GM19452 (cell line): ENCODE measurements at regions not wholly inside any gene's neighbourhood (a gene's known extent, or its start where the extent isn't known, plus 50 kb on each side); places are given as distances from the start of the nearest gene placed in this dataset.

Source experiments
- ATAC-seq: cut with Tn5 transposase; IDR thresholded peaks from one replicate; pipeline ENCODE4 v1.9.1; 2021; ENCODE audit not compliant: unreplicated experiment

DNA sequence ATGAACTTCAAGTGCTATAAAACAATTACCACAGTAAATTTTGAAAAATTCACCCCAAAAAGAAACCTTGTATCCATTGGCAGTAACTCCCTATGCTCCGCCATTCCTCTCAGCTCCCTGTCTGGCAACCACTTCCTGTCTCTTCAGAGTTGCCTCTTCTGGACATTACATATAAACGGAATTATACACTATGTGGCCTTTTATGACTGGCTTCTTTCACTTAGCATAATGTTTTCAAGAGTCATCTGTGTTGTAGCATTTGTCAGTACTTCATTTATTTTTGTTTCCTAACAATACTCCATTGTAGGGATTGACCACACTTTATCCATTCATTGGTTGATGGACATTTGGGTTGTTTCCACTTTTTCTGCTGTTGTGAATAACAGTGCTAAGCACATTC, 50.1 kb downstream of the CEP43 start:
- no peak for ATAC-seq

DNA sequence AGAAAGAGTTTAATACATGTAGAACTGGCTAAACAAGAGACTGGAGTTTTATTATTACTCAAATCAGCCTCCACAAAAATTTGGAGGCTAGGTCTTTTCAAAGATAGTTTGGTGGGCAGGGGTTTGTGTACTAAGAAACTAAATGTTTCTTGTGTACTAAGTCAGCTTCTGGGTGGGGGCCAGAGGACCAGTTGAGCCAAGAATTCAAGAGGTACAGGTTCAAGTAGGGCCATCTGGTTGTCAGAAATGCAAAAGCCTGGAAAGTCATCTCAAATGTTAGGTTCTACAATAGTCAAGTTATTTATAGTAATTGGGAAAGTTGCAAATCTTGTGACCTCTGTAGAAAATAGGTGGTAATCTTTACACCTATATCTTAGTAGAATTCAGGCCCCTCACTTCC, 51.7 kb downstream of the CEP43 start:
- no peak for ATAC-seq

DNA sequence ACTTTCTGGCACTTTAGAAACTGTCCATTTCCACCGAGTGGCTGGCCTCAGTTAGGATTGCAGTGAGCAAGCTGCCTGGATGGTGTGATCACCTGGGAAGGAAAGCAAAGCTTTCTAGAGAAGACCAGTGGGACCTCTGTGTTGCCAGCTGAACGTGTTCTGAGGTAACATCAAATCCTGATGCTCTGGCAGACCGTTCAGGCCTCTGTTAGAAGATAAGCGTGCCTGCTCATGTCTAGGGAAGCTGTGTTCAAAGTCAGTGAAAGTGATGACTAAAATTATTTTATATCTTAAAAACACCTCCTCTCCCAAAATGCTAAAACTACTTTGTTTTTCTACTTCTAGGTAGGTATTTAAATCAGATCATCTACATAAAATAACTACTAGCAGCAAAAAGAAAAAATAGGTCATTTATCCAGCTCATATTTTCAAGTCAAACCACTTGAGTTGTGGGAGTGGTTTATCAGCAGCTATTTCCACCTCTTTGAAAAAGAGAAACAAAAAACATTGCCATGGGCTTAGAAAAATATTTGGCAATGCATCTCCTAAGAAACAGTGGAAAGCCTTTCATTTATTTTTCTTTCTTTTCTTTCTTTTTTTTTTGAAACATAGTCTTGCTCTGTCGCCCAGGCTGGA, 54.8 kb downstream of the CEP43 start:
- no peak for ATAC-seq

- ATAC-seq, result no peak
These were observed 55.8 kb downstream of the CEP43 start for GRCh38 chr6:167054987-167055386.

GRCh38 chr6:167056370-167056769, 57.2 kb downstream of the CEP43 start:
- ATAC-seq, result peak; percentile 98

DNA sequence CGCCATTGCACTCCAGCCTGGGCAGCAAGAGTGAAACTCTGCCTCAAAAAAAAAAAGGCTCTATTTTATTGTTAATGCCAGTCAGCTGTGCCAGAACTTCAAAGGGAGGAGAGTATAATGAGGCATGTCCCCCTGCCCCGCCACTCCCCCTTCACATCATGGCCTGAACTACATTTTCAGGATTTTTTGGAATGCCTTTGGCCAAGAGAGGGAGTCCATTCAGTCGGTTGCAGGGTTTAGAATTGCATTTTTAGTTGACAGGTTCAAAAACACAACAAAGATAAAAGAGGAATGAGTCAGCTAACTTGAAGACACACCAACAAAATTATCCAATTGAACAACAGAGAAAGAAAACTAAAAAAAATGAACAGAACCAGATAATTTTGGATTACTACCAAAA, 59.1 kb downstream of the CEP43 start:
- ATAC-seq, result no peak
